Lower lobe of right lung (tissue), 2 donors: ENCODE measurements at regions not wholly inside any gene's neighbourhood (a gene's known extent, or its start where the extent isn't known, plus 50 kb on each side); places are given as distances from the start of the nearest gene placed in this dataset.
"Not testable (repeated sequence)": the region's sequence is repeated elsewhere in the genome, so short reads cannot be mapped to it uniquely, and the experiment has no call there.

ENCODE experiments used
- ATAC-seq, 2 donors: fragments of 200-7000 bp; cut with Tn5 transposase; one replicate each; pipeline ENCODE4 v1.9.1; 2020 to 2022; ENCODE audit warnings: mild to moderate bottlenecking in 2 of 2, moderate library complexity in 2 of 2
- DNase-seq: peaks from one replicate; pipeline ENCODE4 v3.0.0-alpha.2; 2020
- H3K27ac ChIP-seq: fragments of 200-600 bp; one replicate; pipeline ENCODE4 v1.8.0; 2022
- H3K27me3 ChIP-seq: fragments of 200-600 bp; one replicate; pipeline ENCODE4 v1.8.0; 2022; ENCODE audit warnings: low read depth
- H3K36me3 ChIP-seq: fragments of 200-600 bp; one replicate; pipeline ENCODE4 v1.8.0; 2022; ENCODE audit warnings: mild to moderate bottlenecking
- H3K4me1 ChIP-seq: fragments of 200-600 bp; one replicate; pipeline ENCODE4 v1.8.0; 2022
- H3K4me3 ChIP-seq: fragments of 200-600 bp; one replicate; pipeline ENCODE4 v1.8.0; 2022; ENCODE audit warnings: mild to moderate bottlenecking
- H3K9me3 ChIP-seq: fragments of 200-600 bp; one replicate; pipeline ENCODE4 v1.8.0; 2022
- intact Hi-C: fragments of 100-400 bp; cut with DNase I; formaldehyde crosslinking; loops from one replicate; pipeline ENCODE4 v1.11.0; 2022
- donor health status: DM: no; HTN: yes; CAD: no; lungs with severe emphysema.

DNA sequence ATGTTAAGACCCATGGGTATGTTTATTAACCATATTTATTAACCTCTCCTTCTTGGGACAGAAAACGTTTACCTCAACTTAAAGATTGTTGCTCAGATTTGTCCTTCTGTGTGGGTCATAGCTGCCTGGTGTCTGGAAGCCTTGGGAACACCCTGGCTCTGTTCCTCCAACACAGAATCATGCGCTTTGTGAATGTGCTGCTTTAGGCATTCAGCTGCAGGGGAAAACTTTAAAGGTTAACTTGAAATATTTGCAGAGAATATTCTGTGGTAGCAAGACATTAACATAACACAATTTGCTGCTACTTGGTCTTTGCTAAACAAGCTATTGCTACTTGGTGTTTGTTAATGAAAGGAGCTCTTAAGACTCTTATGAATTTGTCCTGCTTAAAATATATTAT, 50.5 kb upstream of the THOC3 start:
- H3K27me3 ChIP-seq, H3K36me3 ChIP-seq, H3K27ac ChIP-seq, DNase-seq, intact Hi-C loops, H3K4me1 ChIP-seq, H3K4me3 ChIP-seq, ATAC-seq, H3K9me3 ChIP-seq: not testable (repeated sequence)

DNA sequence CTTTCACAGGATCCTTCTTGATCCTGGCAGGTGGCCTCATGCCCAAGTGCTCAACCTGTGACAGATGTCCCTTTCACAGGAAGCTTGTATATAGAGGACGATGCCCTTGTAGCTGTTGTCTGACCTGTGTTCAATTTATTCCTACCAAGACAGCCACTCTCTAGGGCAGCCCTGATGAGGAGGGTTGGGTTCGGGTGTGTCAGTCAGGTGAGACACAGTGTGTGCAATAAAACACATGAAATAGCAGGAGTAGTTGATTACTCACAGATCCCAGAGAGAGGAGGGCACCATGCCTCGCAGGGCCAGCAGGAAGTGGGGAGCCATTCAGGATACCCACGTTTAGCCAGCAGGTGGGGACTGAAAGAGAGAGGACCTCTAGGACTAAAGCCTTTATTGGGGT, 52.7 kb upstream of the THOC3 start:
- H3K9me3 ChIP-seq, H3K36me3 ChIP-seq, intact Hi-C loops, DNase-seq, H3K4me3 ChIP-seq, H3K4me1 ChIP-seq, H3K27ac ChIP-seq, H3K27me3 ChIP-seq: not testable (repeated sequence)
- ATAC-seq: peak in 1 of 2 donors; percentile 27

DNA sequence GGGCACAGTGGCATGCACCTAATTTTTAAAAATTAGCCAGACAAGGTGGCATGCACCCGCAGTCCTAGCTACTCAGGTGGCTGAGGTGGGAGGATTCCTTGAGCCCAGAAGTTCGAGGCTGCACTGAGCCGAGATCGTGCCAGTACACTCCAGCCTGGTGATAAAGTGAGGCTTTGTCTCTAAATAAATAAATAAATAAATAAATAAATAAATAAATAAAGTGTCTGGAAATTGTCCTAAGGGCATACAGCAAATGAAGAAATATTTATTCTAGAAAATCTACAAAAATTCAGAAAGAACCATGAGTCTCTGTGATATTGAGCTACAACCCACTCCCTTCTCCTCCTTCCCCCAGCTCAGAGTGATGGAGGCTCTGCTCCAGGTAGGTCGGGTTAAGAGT, 55.4 kb upstream of the THOC3 start:
- H3K9me3 ChIP-seq, H3K4me1 ChIP-seq, H3K27ac ChIP-seq, DNase-seq, H3K27me3 ChIP-seq, ATAC-seq, intact Hi-C loops, H3K36me3 ChIP-seq, H3K4me3 ChIP-seq: not testable (repeated sequence)

DNA sequence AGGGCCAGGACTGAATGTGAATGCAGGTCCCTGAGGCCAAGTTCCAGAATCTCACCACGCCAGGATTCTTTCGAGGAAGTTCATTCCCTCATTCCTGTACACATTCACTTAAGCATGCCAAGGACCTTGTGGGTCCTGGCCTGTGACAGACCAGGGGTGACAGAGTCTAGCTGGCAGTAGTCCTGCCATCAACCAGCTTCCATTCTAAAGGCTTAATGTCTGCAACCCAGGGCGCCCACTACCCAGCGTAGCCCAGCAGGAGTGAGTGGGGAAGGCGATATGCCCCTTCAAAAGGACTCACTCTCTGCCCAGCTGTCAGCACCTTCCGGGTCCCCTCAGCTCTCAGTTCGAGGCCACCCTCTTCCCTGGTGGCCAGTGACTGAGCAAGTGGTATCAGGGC, 61.3 kb upstream of the THOC3 start:
- H3K27me3 ChIP-seq, H3K9me3 ChIP-seq, H3K36me3 ChIP-seq, DNase-seq, H3K4me1 ChIP-seq, H3K27ac ChIP-seq, intact Hi-C loops, H3K4me3 ChIP-seq: not testable (repeated sequence)
- ATAC-seq: peak; percentile 30 to 45

DNA sequence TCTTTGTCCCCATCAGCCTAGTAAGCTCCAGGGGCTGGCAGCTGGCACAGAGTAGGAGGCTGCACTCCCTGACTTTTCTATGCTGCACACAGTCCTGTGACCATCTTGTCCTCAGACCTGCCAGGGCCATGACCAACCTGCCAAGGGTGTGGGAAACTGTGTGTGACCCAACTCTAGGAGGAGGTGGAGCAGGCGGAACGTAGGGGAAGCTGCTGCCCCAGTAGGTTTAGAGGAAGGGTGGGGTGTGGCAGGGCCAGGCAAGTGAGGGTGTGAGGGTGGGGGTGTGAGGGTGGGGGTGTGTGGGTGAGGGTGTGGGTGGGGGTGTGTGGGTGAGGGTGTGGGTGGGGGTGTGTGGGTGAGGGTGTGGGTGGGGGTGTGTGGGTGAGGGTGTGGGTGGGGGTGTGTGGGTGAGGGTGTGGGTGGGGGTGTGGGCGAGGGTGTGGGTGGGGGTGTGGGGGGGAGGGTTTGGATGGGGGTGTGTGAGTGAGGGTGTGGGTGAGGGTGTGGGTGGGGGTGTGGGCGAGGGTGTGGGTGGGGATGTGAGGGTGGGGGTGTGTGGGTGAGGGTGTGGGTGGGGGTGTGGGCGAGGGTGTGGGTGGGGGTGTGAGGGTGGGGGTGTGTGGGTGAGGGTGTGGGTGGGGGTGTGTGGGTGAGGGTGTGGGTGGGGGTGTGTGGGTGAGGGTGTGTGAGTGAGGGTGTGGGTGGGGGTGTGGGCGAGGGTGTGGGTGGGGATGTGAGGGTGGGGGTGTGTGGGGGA, 62.4 kb upstream of the THOC3 start:
- H3K4me1 ChIP-seq, intact Hi-C loops, ATAC-seq, DNase-seq, H3K4me3 ChIP-seq, H3K36me3 ChIP-seq, H3K27ac ChIP-seq, H3K27me3 ChIP-seq, H3K9me3 ChIP-seq: not testable (repeated sequence)

DNA sequence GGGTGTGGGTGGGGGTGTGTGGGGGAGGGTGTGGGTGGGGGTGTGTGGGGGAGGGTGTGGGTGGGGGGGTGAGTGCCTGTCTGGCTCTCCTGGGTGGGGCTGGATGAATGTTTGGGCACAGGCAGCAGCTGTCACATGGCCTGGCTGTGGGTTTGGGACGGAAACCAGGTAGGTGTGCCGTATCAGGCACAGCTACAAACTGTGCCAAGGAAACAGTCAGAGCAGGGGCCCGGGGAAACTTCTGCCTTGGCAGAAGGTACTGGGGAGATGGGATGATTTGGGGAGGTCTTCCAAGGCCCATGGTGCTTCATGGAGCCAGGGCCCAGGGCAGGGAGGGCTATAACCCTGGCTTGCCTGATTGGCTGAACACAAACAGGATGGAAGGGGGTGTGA, 63.0 kb upstream of the THOC3 start:
- H3K27ac ChIP-seq, H3K4me1 ChIP-seq, H3K27me3 ChIP-seq, H3K9me3 ChIP-seq, intact Hi-C loops, ATAC-seq, H3K36me3 ChIP-seq, H3K4me3 ChIP-seq, DNase-seq: not testable (repeated sequence)

DNA sequence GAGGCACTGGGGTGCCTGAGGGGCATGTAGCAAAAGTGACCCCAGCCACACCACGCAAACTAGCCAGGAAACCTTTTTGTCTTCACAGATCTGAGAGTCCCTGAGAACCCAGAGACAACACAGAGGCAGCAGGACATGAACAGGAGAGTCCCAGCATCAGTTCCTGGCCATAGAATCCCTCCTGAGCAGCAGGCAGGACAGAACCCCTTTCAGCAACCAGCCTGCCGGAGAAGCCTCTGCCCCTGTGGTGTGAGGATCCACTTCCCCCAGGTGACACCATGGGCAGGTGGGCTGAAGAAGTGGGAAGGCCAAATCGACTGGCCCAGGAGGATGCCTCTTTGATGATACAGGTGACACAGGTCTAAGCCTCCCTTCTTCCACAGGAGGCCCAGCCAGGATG, 65.1 kb upstream of the THOC3 start:
- H3K27ac ChIP-seq, H3K4me1 ChIP-seq, H3K9me3 ChIP-seq, H3K27me3 ChIP-seq, H3K36me3 ChIP-seq, DNase-seq, H3K4me3 ChIP-seq, ATAC-seq, intact Hi-C loops: not testable (repeated sequence)

DNA sequence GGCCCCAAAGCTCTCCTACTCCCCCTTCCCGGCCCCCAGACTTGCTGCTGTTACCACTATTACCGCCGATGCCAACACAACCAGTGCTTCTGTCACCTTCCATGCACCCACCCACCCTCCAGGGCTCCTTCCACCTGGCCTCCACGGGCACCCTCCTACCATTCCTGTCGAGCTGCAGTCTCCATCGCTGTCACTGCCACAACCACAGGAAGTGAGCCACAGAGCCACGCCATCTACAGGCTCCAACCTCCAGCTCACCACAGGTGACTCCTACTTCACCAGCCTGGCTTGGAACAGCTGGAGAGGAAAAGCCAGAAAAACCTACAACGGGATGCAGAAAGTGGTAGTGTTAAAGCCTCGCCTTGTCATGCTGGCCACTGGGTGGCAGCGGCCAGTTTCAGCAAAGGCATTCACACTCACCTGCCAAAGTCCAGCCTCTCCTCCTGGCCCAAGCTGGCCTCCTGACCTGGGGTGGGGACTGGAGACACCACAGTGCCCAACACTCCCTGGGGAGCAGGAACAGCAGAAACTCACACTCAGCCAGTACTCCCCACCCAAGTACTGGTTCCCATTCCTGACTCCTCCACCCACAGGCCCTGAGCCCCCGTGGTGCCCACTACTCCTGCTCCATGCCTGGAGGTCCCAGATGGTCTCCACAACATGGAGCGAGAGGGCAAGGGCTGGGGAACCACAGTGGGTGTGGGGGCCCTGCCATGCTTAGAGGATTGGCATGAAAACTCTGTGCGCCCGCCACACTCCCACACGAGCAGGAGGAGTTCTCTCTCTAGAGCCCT, 66.5 kb upstream of the THOC3 start:
- H3K4me1 ChIP-seq, intact Hi-C loops, H3K9me3 ChIP-seq, H3K36me3 ChIP-seq, H3K27ac ChIP-seq, DNase-seq, H3K27me3 ChIP-seq, H3K4me3 ChIP-seq: not testable (repeated sequence)
- ATAC-seq: peak; percentile 45 to 61

DNA sequence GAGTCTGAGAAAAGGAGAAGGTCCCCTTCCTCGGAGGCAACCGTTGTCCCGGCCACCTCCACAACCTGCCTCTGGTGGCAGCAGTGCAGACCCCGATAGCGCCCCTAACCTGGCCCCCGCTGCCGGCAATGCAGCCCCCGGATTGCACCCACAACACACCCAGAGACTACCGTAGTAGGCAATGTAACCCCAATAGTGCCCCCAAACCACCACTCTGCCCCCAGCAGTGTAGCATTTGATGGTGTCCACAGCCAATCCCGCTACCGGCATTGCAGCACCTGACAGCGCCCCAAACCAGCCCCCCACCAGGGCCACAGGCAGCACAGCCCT, 67.1 kb upstream of the THOC3 start:
- intact Hi-C loops, H3K36me3 ChIP-seq, DNase-seq, ATAC-seq, H3K27ac ChIP-seq, H3K27me3 ChIP-seq, H3K9me3 ChIP-seq, H3K4me1 ChIP-seq, H3K4me3 ChIP-seq: not testable (repeated sequence)

DNA sequence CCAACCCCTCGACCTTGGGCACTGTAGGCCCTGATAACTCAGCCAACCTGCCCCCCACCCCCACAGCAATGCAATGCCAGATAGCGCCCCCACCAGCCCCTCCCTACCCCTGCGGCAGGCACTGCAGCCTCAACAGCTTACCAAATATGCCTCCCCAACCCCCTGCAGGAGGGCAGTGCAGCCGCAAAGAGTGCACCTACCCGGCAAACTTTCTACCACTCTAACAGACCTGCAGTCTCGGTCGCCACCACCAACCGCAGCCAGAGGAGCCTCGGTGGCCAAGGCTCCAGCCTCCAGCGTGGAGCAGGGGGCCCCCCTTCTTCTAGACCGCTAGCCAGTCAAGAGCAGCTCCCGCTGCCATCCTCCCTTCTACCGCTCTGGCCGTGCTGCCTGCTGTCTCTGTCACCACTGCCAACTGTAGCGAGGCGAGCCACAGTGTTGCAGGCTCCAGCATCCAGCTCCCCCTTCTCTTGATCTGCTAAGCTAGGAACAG, 67.7 kb upstream of the THOC3 start:
- H3K27me3 ChIP-seq, intact Hi-C loops, DNase-seq, H3K9me3 ChIP-seq, H3K4me1 ChIP-seq, H3K27ac ChIP-seq, H3K36me3 ChIP-seq, H3K4me3 ChIP-seq: not testable (repeated sequence)
- ATAC-seq: peak; percentile 17 to 25

DNA sequence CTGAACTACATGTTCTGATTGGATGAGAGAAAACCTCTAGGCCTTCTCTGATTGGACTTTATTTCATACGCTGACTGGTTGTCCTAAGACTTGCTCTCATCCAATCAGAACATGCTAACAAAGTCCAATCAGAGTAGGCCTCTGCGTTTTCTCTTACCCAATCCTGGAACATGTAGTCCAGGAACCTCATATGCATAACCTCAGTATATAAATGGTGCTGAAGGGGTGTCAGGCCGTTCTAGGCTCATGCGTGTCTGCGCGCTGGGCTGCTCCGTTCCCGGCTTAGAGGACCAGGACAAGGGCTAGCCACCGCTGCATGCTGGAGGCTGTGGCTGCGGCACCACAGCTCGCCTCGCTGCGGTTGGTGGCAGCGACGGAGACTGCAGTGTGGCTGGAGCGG, 68.3 kb upstream of the THOC3 start:
- H3K4me1 ChIP-seq, H3K36me3 ChIP-seq, H3K4me3 ChIP-seq, intact Hi-C loops, DNase-seq, H3K27me3 ChIP-seq, ATAC-seq, H3K27ac ChIP-seq, H3K9me3 ChIP-seq: not testable (repeated sequence)

DNA sequence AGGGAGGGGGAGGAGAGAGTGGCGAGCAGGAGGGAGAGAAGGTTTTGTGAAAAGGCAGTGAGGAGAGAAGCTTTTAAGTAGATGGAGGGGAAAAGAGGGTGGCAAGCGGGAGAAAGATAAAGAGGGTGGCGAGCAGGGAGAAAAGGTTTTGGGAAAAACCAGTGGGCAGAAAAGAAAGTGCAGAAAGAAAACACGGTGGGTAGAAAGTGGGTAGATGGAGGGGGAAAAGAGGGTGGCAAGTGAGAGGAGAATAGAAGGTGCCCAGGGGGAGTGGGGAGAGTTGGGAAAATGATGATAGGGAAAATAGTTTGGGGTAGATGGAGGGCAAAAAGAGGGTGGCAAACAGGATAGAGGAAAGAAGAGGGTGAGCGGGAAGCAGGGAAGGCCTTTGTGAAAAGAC, 69.1 kb upstream of the THOC3 start:
- H3K4me1 ChIP-seq, intact Hi-C loops, H3K27me3 ChIP-seq, H3K4me3 ChIP-seq, H3K36me3 ChIP-seq, DNase-seq, H3K27ac ChIP-seq, H3K9me3 ChIP-seq, ATAC-seq: not testable (repeated sequence)

DNA sequence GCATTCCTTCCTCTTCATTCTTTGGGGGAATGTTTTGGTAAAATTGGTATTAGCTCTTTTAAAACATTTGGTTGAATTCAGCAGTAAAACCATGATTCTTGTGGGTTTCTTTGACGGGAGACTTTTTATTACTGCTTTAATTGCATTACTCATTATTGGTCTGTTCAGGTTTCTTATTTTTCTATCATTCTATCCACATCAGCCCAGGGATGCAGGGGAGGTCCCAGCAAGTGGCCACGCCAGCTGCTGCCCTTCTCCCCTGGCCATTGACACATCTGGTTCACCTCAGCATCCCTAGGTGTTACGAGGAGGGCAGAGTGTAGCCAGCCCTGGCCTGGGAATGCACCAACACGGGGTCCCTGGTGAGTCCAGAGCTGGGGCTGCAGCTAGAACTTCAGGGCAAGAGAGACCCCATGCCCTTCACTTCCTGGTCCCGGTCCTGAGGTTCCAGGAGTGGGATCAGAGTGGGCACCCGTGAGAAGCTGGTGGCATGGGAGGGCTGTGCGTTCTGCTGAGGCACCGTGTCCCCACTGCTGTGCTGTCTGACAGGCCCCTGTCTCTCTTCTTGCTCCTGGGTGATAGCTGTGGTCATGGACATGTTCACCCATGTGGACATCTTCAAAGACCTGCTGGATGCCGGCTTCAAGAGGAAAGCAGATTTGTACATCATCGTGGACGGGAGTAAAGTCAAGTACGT, 72.1 kb upstream of the THOC3 start:
- H3K4me3 ChIP-seq, H3K27me3 ChIP-seq, intact Hi-C loops, H3K4me1 ChIP-seq, H3K27ac ChIP-seq, H3K9me3 ChIP-seq, ATAC-seq, H3K36me3 ChIP-seq: not testable (repeated sequence)
- DNase-seq: peak; percentile 28
